HEK293 (cell line): ENCODE measurements at regions not wholly inside any gene's neighbourhood (a gene's known extent, or its start where the extent isn't known, plus 50 kb on each side); places are given as distances from the start of the nearest gene placed in this dataset.

Experiments
- CTCF ChIP-seq: fragments of 450-650 bp; formaldehyde crosslinking; IDR thresholded peaks from 2 replicates; pipeline ENCODE4 v1.5.1; 2016; ENCODE audit warnings: missing biosample characterization, missing genetic modification characterization
- PRDM6 ChIP-seq: fragments of 450-650 bp; formaldehyde crosslinking; IDR thresholded peaks from 2 replicates; pipeline ENCODE4 v1.5.1; 2017; ENCODE audit warnings: missing biosample characterization, missing genetic modification characterization
- REST ChIP-seq: fragments of 450-650 bp; formaldehyde crosslinking; IDR thresholded peaks from 2 replicates; pipeline ENCODE4 v1.5.1; 2016; ENCODE audit warnings: missing biosample characterization, missing genetic modification characterization
- YY2 ChIP-seq: fragments of 450-650 bp; formaldehyde crosslinking; IDR thresholded peaks from 2 replicates; pipeline ENCODE4 v1.5.1; 2016; ENCODE audit warnings: missing biosample characterization, missing genetic modification characterization
- ZNF398 ChIP-seq: fragments of 450-650 bp; formaldehyde crosslinking; IDR thresholded peaks from 2 replicates; pipeline ENCODE4 v1.5.1; 2017; ENCODE audit warnings: missing biosample characterization, missing genetic modification characterization
- ZSCAN30 ChIP-seq: fragments of 450-650 bp; IDR thresholded peaks from 2 replicates; pipeline ENCODE4 v1.5.1; 2018; ENCODE audit warnings: missing biosample characterization, mild to moderate bottlenecking, missing genetic modification characterization, moderate library complexity

- TF ChIP-seq REST (tag by site-specific recombination) (no peak), YY2 (tag by site-specific recombination) (no peak), PRDM6 (tag by site-specific recombination) (no peak), CTCF (no peak), ZNF398 (no peak), ZSCAN30 (tag by site-specific recombination) (no peak)
Measured at GRCh38 chr12:115838952-115839351, 438.5 kb downstream of the MED13L start.
